ENCODE measurements at regions not wholly inside any gene's neighbourhood (a gene's known extent, or its start where the extent isn't known, plus 50 kb on each side); places are given as distances from the start of the nearest gene placed in this dataset.
"Not testable (repeated sequence)": the region's sequence is repeated elsewhere in the genome, so short reads cannot be mapped to it uniquely, and the experiment has no call there.

GRCh38 chrX:40887476-40887875, 152.1 kb upstream of the MED14 start:
- no peak for DNase-seq
- H3K27ac Mint-ChIP-seq, result no peak overlapping the region
- H3K4me1 Mint-ChIP-seq, result peaks cover 5% of the 10 kb centered on the region
- no peaks in the 10 kb centered on the region for H3K9me3 Mint-ChIP-seq
- CTCF ChIA-PET, result no interaction called here
- no peaks in the 10 kb centered on the region for H3K36me3 Mint-ChIP-seq
- no peak overlapping the region for H3K4me3 Mint-ChIP-seq
- H3K27me3 Mint-ChIP-seq, result no peaks in the 10 kb centered on the region

- CTCF ChIA-PET, result no interaction called here
- H3K27ac Mint-ChIP-seq, result no peak overlapping the region
- H3K36me3 Mint-ChIP-seq, result no peaks in the 10 kb centered on the region
- no peaks in the 10 kb centered on the region for H3K27me3 Mint-ChIP-seq
- peaks cover 5% of the 10 kb centered on the region for H3K4me1 Mint-ChIP-seq
- H3K9me3 Mint-ChIP-seq, result no peaks in the 10 kb centered on the region
- no peak overlapping the region for H3K4me3 Mint-ChIP-seq
- no peak for DNase-seq
Observed at GRCh38 chrX:40891798-40892197, 156.5 kb upstream of the MED14 start.

- CTCF ChIA-PET, result no interaction called here
- Mint-ChIP-seq H3K4me1 (peaks cover 2% of the 10 kb centered on the region), H3K27ac (no peak overlapping the region), H3K4me3 (no peak overlapping the region), H3K27me3 (no peaks in the 10 kb centered on the region), H3K36me3 (no peaks in the 10 kb centered on the region), H3K9me3 (no peaks in the 10 kb centered on the region)
- DNase-seq, result no peak
Observed at GRCh38 chrX:40893251-40893910, 158.0 kb upstream of the MED14 start.

GRCh38 chrX:40895246-40895645, 159.9 kb upstream of the MED14 start:
- no peak for DNase-seq
- H3K27ac Mint-ChIP-seq, result no peak overlapping the region
- no peaks in the 10 kb centered on the region for H3K36me3 Mint-ChIP-seq
- no peaks in the 10 kb centered on the region for H3K4me1 Mint-ChIP-seq
- no peaks in the 10 kb centered on the region for H3K27me3 Mint-ChIP-seq
- H3K4me3 Mint-ChIP-seq, result no peak overlapping the region
- CTCF ChIA-PET, result no interaction called here
- H3K9me3 Mint-ChIP-seq, result no peaks in the 10 kb centered on the region

GRCh38 chrX:40897718-40898270, 162.5 kb upstream of the MED14 start:
- no peak overlapping the region for H3K27ac Mint-ChIP-seq
- H3K4me3 Mint-ChIP-seq, result no peak overlapping the region
- H3K27me3 Mint-ChIP-seq, result no peaks in the 10 kb centered on the region
- CTCF ChIA-PET, result no interaction called here
- no peaks in the 10 kb centered on the region for H3K4me1 Mint-ChIP-seq
- H3K36me3 Mint-ChIP-seq, result no peaks in the 10 kb centered on the region
- no peaks in the 10 kb centered on the region for H3K9me3 Mint-ChIP-seq
- DNase-seq, result no peak

- CTCF ChIA-PET, H3K4me3 Mint-ChIP-seq, H3K27me3 Mint-ChIP-seq, H3K9me3 Mint-ChIP-seq, H3K27ac Mint-ChIP-seq, H3K4me1 Mint-ChIP-seq, DNase-seq, H3K36me3 Mint-ChIP-seq: not testable (repeated sequence)
Observed at GRCh38 chrX:40904739-40905138, 169.4 kb upstream of the MED14 start.

- no peak overlapping the region for H3K4me3 Mint-ChIP-seq
- no peak overlapping the region for H3K27ac Mint-ChIP-seq
- CTCF ChIA-PET, result no interaction called here
- no peaks in the 10 kb centered on the region for H3K36me3 Mint-ChIP-seq
- no peaks in the 10 kb centered on the region for H3K4me1 Mint-ChIP-seq
- DNase-seq, result no peak
- no peaks in the 10 kb centered on the region for H3K27me3 Mint-ChIP-seq
- no peaks in the 10 kb centered on the region for H3K9me3 Mint-ChIP-seq
Observed at GRCh38 chrX:40908026-40908425, 172.7 kb upstream of the MED14 start.

- Mint-ChIP-seq H3K9me3 (no peaks in the 10 kb centered on the region), H3K27ac (no peak overlapping the region), H3K4me3 (no peak overlapping the region), H3K4me1 (no peaks in the 10 kb centered on the region), H3K36me3 (no peaks in the 10 kb centered on the region), H3K27me3 (no peaks in the 10 kb centered on the region)
- no peak for DNase-seq
- CTCF ChIA-PET, result no interaction called here
Observed at GRCh38 chrX:40908857-40909475, 173.6 kb upstream of the MED14 start.

- no peak overlapping the region for H3K27ac Mint-ChIP-seq
- H3K4me3 Mint-ChIP-seq, result no peak overlapping the region
- H3K4me1 Mint-ChIP-seq, result no peaks in the 10 kb centered on the region
- CTCF ChIA-PET, result no interaction called here
- H3K27me3 Mint-ChIP-seq, result no peaks in the 10 kb centered on the region
- no peaks in the 10 kb centered on the region for H3K36me3 Mint-ChIP-seq
- no peaks in the 10 kb centered on the region for H3K9me3 Mint-ChIP-seq
- no peak for DNase-seq
Observed at GRCh38 chrX:40912166-40912565, 173.1 kb upstream of the USP9X start.

- Mint-ChIP-seq H3K27me3 (no peaks in the 10 kb centered on the region), H3K36me3 (no peaks in the 10 kb centered on the region), H3K9me3 (no peaks in the 10 kb centered on the region), H3K4me3 (no peak overlapping the region), H3K4me1 (no peaks in the 10 kb centered on the region), H3K27ac (no peak overlapping the region)
- CTCF ChIA-PET, result no interaction called here
- DNase-seq, result no peak
Observed at GRCh38 chrX:40912576-40912975, 172.7 kb upstream of the USP9X start.

GRCh38 chrX:40920351-40920750, 164.9 kb upstream of the USP9X start:
- no peak overlapping the region for H3K4me3 Mint-ChIP-seq
- H3K27me3 Mint-ChIP-seq, result no peaks in the 10 kb centered on the region
- CTCF ChIA-PET, result no interaction called here
- H3K27ac Mint-ChIP-seq, result no peak overlapping the region
- H3K4me1 Mint-ChIP-seq, result no peaks in the 10 kb centered on the region
- DNase-seq, result no peak
- peaks cover 6% of the 10 kb centered on the region for H3K9me3 Mint-ChIP-seq
- no peaks in the 10 kb centered on the region for H3K36me3 Mint-ChIP-seq

- Mint-ChIP-seq H3K27ac (peak overlapping the region; percentile 55), H3K27me3 (no peaks in the 10 kb centered on the region), H3K36me3 (no peaks in the 10 kb centered on the region), H3K4me1 (no peaks in the 10 kb centered on the region), H3K4me3 (no peak overlapping the region), H3K9me3 (peaks cover 6% of the 10 kb centered on the region)
- CTCF ChIA-PET, result no interaction called here
- DNase-seq, result no peak
Observed at GRCh38 chrX:40922307-40922706, 162.9 kb upstream of the USP9X start.

GRCh38 chrX:40926739-40927427, 158.4 kb upstream of the USP9X start:
- H3K27ac Mint-ChIP-seq, H3K4me1 Mint-ChIP-seq, H3K4me3 Mint-ChIP-seq, DNase-seq, CTCF ChIA-PET, H3K36me3 Mint-ChIP-seq, H3K27me3 Mint-ChIP-seq: not testable (repeated sequence)
- peaks cover 14% of the 10 kb centered on the region for H3K9me3 Mint-ChIP-seq

GRCh38 chrX:40928076-40928475, 157.2 kb upstream of the USP9X start:
- Mint-ChIP-seq H3K9me3 (peaks cover 12% of the 10 kb centered on the region), H3K27me3 (no peaks in the 10 kb centered on the region), H3K27ac (no peak overlapping the region), H3K36me3 (peaks cover 2% of the 10 kb centered on the region), H3K4me1 (peaks cover 14% of the 10 kb centered on the region), H3K4me3 (no peak overlapping the region)
- CTCF ChIA-PET, result no interaction called here
- no peak for DNase-seq

- Mint-ChIP-seq H3K4me3 (no peak overlapping the region), H3K27me3 (no peaks in the 10 kb centered on the region), H3K4me1 (peaks cover 27% of the 10 kb centered on the region), H3K9me3 (peaks cover 12% of the 10 kb centered on the region), H3K27ac (peak overlapping the region; percentile 68), H3K36me3 (peaks cover 3% of the 10 kb centered on the region)
- CTCF ChIA-PET, result no interaction called here
- DNase-seq, result no peak
Observed at GRCh38 chrX:40931921-40932320, 153.3 kb upstream of the USP9X start.

All from activated naive CD4-positive, alpha-beta T cell treated with anti-CD3 and anti-CD28 coated beads, Interleukin-2, amount 10 ng/mL, durations not matched to agents 7 days and 5 days (primary cell).